ENCODE measurements at regions not wholly inside any gene's neighbourhood (a gene's known extent, or its start where the extent isn't known, plus 50 kb on each side); places are given as distances from the start of the nearest gene placed in this dataset.

DNA sequence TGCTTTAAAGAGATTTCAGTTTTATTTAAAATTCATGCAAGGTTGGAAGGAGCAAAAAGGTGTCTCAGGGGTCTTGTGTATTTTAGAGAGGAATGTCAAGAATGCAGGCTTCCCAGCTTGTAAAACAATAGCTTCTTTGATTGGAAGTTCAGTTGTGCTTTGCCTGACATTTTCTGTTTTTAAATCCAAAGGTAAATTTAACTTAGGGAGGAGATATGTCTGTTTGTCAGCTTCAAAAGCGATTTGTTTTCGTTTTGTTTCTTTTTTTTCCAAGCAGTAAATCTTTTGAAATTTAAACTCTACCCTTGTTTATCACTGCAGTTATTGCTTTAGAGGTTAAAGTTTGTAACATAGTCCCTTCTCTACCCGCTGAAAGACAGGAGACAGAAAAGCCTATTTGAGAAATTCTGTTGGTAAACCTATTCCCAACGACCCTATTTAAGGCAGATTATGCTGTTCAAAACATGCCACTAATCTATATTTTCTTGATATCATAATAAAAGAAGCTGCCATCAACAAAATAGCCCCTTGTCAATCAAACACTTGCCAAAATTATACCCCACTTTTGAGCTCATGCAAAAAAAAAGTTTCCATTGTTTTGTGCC, 639.6 kb downstream of the IRS1 start:
- Histone ChIP-seq H3K4me3 (no peak overlapping the region), H3K27ac (no peak overlapping the region), H3K4me1 (replicated peaks in 1 of 2) (peaks cover 12 to 28% of the 10 kb centered on the region in 2 donors)
- in situ Hi-C loops (cut with MboI; ENCODE audit: low pct_unique_long_range_greater_than_20kb in 2 of 9, low sequenced_read_pairs in 9 of 9, unreplicated experiment in 9 of 9), result no loop called here
- no peak for ATAC-seq (replicated peaks in 6 of 8)
- WGBS, 10 experiments, result 10 to 61% (median 28%) methylated on average over 4 of the region's 4 CpGs

DNA sequence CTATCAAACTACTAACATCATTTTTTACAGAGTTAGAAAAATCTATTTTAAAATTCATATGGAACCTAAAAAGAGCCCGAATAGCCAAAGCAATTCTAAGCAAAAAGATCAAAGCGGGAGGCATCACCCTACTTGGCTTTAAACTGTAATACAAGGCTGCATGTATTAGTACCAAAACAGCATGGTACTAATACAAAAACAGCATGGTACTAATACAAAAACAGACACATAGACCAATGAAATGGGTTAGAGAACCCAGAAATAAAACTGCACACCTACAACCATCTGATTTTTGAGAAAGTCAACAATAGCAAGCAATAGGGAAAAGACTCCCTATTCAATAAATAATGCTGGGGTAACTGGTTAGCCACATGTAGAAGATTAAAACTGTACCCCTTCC, 640.7 kb downstream of the IRS1 start:
- Histone ChIP-seq H3K27ac (no peak overlapping the region), H3K4me3 (no peak overlapping the region), H3K4me1 (replicated peaks in 1 of 2) (peaks cover 17 to 35% of the 10 kb centered on the region in 2 donors)
- in situ Hi-C loops (cut with MboI; ENCODE audit: low pct_unique_long_range_greater_than_20kb in 2 of 9, low sequenced_read_pairs in 9 of 9, unreplicated experiment in 9 of 9), result no loop called here
- 50 to 100% (median 83%) methylated on average over 1 to 2 of the region's 2 CpGs; no CpG with 5 or more reads in 2 of the 10 experiments for WGBS, 10 experiments
- ATAC-seq (replicated peaks in 6 of 8), result no peak

DNA sequence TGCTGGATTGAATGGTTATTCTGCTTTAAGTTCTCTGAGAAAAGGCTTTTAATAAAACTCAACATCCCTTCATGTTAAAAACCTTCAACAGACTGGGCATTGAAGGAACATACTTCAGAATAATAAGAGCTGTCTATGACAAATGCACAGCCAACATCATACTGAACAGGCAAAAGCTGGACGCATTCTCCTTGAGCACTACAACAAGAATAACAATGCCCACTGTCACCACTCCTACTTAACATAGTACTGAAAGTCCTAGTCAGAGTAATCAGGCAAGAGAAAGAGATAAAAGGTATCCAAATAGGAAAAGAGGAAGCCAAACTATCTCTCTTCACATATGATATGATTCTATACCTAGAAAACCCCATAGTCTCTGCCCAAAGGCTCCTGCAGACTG, 641.4 kb downstream of the IRS1 start:
- 30 to 100% (median 60%) methylated on average over 1 of the region's 1 CpG; no CpG with 5 or more reads in 3 of the 10 experiments for WGBS, 10 experiments
- ATAC-seq (replicated peaks in 6 of 8), result no peak
- Histone ChIP-seq H3K4me1 (replicated peaks in 1 of 2) (peaks cover 17 to 35% of the 10 kb centered on the region in 2 donors), H3K4me3 (no peak overlapping the region), H3K27ac (no peak overlapping the region)
- in situ Hi-C loops (cut with MboI; ENCODE audit: low pct_unique_long_range_greater_than_20kb in 2 of 9, low sequenced_read_pairs in 9 of 9, unreplicated experiment in 9 of 9), result no loop called here

DNA sequence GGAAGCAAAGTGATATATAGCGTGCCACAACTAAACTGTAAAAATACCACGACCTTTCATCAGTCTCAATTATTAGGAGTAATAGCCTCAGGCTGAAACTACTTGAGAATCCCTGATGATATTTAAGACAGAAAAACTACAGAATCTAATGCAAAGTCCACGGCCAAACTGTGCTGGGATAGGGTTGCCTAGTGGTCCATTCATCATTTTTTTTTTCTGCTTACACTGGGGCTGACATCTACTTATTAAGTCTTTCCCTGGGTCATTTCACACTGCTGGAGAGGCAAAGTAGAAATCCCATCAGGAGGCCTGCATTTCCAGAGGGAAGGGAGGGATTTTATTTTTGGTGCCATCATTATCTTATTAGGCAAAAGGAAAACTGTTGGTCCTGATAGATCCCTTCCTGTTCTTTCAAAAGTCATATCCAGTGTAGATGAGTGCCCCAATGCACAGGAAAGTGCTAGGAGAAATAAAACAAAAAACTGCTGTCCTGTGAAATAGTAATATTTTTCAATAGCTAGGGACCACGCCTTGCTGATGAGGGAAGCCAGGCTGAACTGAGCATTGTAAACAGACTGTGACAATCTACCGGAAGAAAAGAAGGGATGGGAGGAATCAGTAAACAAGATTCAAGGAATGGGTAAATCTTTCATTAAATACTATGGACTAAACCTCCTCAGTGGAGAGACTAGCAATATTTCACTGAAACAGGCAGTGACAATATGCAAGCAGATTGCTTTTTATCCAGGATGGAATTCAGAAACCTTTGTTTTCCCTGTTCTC, 644.3 kb downstream of the IRS1 start:
- in situ Hi-C loops (cut with MboI; ENCODE audit: low pct_unique_long_range_greater_than_20kb in 2 of 9, low sequenced_read_pairs in 9 of 9, unreplicated experiment in 9 of 9), result no loop called here
- Histone ChIP-seq H3K4me3 (no peak overlapping the region), H3K27ac (no peak overlapping the region), H3K4me1 (replicated peaks in 1 of 2) (peaks cover 17 to 35% of the 10 kb centered on the region in 2 donors)
- ATAC-seq (replicated peaks in 6 of 8), result peak in 6 of 8 experiments; percentile 33 to 88 (median 50)
- 8 to 77% (median 69%) methylated on average over 2 to 5 of the region's 5 CpGs; no CpG with 5 or more reads in 1 of the 10 experiments for WGBS, 10 experiments

DNA sequence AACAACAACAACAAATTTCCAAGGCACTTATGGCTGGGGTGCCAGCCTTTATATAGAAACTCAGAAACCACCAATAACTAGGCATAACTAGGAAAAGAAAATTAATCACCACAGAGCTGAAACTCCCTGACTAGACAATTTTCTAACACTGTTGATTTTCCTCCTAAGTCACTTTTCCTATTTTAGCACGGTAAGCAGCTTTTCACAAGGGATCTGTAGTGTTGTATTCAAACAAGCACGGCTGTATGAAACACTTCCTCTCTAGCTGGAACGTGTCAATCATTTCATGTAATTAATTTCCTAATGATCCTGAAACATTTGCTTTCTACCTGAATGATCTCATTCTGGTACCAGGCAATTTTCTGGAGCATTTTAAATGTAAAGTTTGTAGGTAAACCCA, 645.0 kb downstream of the IRS1 start:
- in situ Hi-C loops (cut with MboI; ENCODE audit: low pct_unique_long_range_greater_than_20kb in 2 of 9, low sequenced_read_pairs in 9 of 9, unreplicated experiment in 9 of 9), result no loop called here
- Histone ChIP-seq H3K4me3 (no peak overlapping the region), H3K27ac (no peak overlapping the region), H3K4me1 (replicated peaks in 1 of 2) (peaks cover 17 to 35% of the 10 kb centered on the region in 2 donors)
- ATAC-seq (replicated peaks in 6 of 8), result peak in 3 of 8 experiments; percentile 13 to 23 (median 18)
- 67 to 92% (median 80%) methylated on average over 1 to 3 of the region's 3 CpGs; no CpG with 5 or more reads in 1 of the 10 experiments for WGBS, 10 experiments

DNA sequence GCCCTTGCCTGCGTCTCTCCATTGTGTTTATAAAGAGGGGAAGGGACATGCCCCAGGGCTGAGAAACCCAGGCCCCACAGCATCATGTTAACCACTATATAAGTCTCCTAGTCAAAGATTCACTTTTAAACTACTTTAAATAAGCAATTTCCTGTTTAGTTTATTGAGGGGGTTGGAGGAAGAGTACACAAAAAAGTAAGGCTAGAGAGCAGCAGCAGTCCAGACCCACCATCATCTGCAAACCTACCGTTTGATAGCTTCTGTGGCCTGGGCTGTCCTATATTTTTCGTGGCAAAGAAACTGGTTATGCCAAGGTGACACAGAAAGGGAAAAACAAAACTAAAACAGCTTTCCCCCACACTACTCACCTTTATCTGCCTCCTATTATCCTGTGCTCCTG, 646.1 kb downstream of the IRS1 start:
- ATAC-seq (replicated peaks in 6 of 8), result no peak
- Histone ChIP-seq H3K4me1 (replicated peaks in 1 of 2) (peaks cover 17 to 32% of the 10 kb centered on the region in 2 donors), H3K27ac (no peak overlapping the region), H3K4me3 (no peak overlapping the region)
- in situ Hi-C loops (cut with MboI; ENCODE audit: low pct_unique_long_range_greater_than_20kb in 2 of 9, low sequenced_read_pairs in 9 of 9, unreplicated experiment in 9 of 9), result no loop called here
- WGBS, 10 experiments, result 0 to 100% (median 83%) methylated on average over 1 to 3 of the region's 3 CpGs; no CpG with 5 or more reads in 2 of the 10 experiments

DNA sequence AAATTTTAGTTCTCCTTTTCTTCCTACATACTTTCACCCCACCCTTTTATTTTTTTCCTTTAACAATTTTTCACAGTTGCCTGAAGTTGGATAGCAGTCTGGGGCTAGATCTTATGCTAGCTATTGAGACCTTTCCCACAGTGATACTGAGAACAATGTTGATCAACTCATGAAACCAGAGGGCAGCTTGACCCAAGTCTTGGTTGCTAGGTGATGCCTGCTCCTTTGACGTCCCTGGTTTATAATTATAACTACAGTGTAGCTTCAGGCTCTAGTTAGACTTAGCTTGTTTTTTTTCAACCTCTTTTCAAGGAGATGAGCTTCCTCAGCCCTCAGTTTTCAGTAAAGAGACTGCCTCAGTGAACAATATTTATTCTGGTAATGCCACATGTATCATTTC, 648.5 kb downstream of the IRS1 start:
- Histone ChIP-seq H3K4me1 (replicated peaks in 1 of 2) (peaks cover 13 to 17% of the 10 kb centered on the region in 2 donors), H3K4me3 (no peak overlapping the region), H3K27ac (no peak overlapping the region)
- ATAC-seq (replicated peaks in 6 of 8), result no peak
- 10 to 40% (median 18%) methylated on average over 1 of the region's 1 CpG; no CpG with 5 or more reads in 2 of the 10 experiments for WGBS, 10 experiments
- in situ Hi-C loops (cut with MboI; ENCODE audit: low pct_unique_long_range_greater_than_20kb in 2 of 9, low sequenced_read_pairs in 9 of 9, unreplicated experiment in 9 of 9), result no loop called here

DNA sequence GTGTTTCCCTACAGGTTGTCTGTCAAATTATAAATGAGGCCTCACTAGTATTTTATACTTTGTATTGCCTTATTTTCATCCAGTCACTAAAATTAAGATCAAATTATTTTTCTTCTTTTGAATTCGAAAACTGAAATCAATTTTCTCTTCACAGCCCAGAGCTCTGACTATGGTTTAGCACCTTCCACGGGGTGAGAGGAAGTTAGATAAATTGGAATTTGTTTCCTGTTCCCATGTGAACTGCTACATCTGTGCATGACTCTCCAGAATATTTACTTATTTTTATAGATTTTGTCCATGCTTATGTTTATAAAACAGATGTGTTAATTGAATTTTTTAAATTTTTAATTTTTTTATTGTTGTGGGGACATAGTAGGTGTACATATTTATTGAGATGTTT, 656.5 kb downstream of the IRS1 start:
- 38 to 100% (median 77%) methylated on average over 1 to 2 of the region's 2 CpGs; no CpG with 5 or more reads in 2 of the 10 experiments for WGBS, 10 experiments
- H3K27ac ChIP-seq, result no peak overlapping the region
- in situ Hi-C loops (cut with MboI; ENCODE audit: low pct_unique_long_range_greater_than_20kb in 2 of 9, low sequenced_read_pairs in 9 of 9, unreplicated experiment in 9 of 9), result no loop called here
- no peaks in the 10 kb centered on the region for H3K4me1 ChIP-seq (replicated peaks in 1 of 2)
- no peak overlapping the region for H3K4me3 ChIP-seq
- no peak for ATAC-seq (replicated peaks in 6 of 8)

DNA sequence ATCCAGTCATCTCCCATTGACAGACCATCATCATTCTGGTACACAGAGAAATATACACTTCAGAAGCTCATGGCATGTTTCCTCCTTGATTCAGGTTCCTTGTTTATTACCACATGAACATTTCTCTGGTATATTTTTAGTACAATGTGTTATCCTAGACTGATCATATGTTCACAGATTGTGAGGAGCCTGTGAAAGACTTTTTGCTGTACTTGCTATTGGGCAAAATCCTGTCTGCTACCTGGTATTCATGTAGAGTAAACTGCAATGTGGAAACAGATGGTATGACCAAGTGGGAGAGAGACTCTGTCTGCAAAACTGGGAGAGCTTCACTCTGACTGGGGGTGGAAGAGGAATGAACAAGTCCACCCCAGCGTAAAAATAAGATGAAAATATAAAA, 657.2 kb downstream of the IRS1 start:
- H3K4me1 ChIP-seq (replicated peaks in 1 of 2), result no peaks in the 10 kb centered on the region
- H3K27ac ChIP-seq, result no peak overlapping the region
- WGBS, 10 experiments, result 67 to 100% (median 94%) methylated on average over 1 of the region's 1 CpG; no CpG with 5 or more reads in 4 of the 10 experiments
- no peak overlapping the region for H3K4me3 ChIP-seq
- in situ Hi-C loops (cut with MboI; ENCODE audit: low pct_unique_long_range_greater_than_20kb in 2 of 9, low sequenced_read_pairs in 9 of 9, unreplicated experiment in 9 of 9), result no loop called here
- ATAC-seq (replicated peaks in 6 of 8), result no peak

DNA sequence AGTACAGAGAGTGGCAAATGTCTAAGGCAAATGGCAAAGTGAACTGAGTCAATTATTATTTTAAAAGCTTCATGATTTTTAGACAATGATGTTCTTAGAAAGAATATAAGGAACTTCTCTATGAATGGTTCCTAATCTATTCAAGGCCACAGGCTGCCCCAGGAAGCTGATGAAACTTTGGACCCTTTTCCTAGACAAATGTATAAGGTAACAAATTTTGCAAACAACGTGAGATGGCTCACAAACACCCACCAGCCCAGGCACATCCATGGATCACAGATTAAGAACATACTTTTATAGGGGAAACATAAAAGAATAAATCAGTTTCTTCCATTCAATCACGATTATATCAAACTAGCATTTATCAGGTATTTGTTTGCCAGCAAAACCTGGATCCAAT, 659.0 kb downstream of the IRS1 start:
- Histone ChIP-seq H3K4me3 (no peak overlapping the region), H3K27ac (no peak overlapping the region), H3K4me1 (replicated peaks in 1 of 2) (no peaks in the 10 kb centered on the region)
- WGBS, 10 experiments, result 25 to 91% (median 71%) methylated on average over 1 to 2 of the region's 2 CpGs; no CpG with 5 or more reads in 1 of the 10 experiments
- in situ Hi-C loops (cut with MboI; ENCODE audit: low pct_unique_long_range_greater_than_20kb in 2 of 9, low sequenced_read_pairs in 9 of 9, unreplicated experiment in 9 of 9), result no loop called here
- no peak for ATAC-seq (replicated peaks in 6 of 8)

DNA sequence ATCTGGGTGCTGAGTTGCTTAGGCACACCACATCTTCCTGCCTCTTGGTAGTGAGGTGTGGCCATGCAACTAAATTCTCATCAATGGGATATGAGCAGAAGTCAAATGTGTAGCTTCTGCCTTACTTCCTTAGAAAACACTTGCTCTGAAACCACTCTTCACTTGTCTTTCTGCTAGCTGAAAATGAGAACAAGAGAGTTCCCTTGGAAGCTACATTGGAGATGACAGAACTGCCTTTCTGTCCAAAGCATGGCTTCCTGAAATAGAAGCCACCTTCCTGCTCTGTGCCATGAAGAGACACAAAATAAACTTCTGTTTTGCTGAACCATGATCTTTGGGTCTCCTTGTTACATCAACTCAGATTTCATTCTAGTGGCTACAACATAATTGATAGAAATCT, 659.9 kb downstream of the IRS1 start:
- Histone ChIP-seq H3K27ac (no peak overlapping the region), H3K4me3 (no peak overlapping the region), H3K4me1 (replicated peaks in 1 of 2) (no peaks in the 10 kb centered on the region)
- in situ Hi-C loops (cut with MboI; ENCODE audit: low pct_unique_long_range_greater_than_20kb in 2 of 9, low sequenced_read_pairs in 9 of 9, unreplicated experiment in 9 of 9), result no loop called here
- ATAC-seq (replicated peaks in 6 of 8), result no peak

DNA sequence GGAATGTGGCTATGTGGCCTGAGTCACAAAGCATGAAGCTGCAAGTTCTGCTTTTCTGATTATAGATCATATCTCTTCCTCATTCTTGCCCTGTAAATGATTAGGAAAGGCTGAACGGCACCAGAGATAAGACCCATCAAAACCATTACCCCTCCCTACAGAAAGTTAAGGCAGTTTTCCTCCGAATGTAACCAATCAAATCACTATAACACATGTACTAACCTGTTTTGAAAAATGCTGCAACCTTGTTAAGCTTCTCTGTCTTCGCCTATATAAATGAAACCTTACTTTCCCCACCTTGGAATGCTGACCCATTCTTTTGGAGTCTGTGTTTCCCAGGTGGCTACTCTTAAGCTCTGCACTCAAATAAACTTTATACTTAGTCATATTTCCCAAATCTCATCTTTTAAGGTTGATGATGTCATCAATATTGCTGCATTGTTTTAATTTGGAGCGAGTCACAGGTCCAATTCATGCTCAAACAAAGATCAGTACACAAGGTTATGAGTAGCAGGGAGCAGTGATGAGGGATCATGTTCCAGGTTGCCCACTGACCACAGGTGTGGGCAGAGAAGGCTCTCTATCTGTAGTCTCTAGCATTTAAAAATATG, 662.3 kb downstream of the IRS1 start:
- ATAC-seq (replicated peaks in 6 of 8), result no peak
- Histone ChIP-seq H3K4me3 (no peak overlapping the region), H3K27ac (no peak overlapping the region), H3K4me1 (replicated peaks in 1 of 2) (peaks cover 0 to 2% of the 10 kb centered on the region in 2 donors)
- in situ Hi-C loops (cut with MboI; ENCODE audit: low pct_unique_long_range_greater_than_20kb in 2 of 9, low sequenced_read_pairs in 9 of 9, unreplicated experiment in 9 of 9), result no loop called here
- 30 to 97% (median 79%) methylated on average over 1 to 4 of the region's 4 CpGs for WGBS, 10 experiments

DNA sequence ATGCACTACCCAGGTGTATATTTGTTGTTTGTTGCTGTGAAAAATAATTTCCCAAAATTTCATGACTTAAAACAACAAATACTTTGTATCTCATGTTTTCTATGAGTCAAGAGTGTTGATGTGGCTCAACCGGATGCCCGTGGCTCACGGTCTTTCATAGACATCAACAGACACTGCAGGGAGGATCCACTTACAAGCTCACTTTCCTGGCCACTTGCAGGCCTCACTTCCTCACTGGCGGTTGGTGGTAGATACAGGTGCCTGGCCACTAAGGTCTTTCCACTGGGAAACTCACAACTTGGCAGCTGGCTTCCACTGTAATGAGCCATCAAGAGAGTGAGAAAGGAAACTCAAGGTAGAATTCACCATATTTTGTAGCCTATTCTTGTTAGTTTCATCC, 662.9 kb downstream of the IRS1 start:
- 80 to 100% (median 97%) methylated on average over 1 to 4 of the region's 4 CpGs; no CpG with 5 or more reads in 5 of the 10 experiments for WGBS, 10 experiments
- no peak for ATAC-seq (replicated peaks in 6 of 8)
- in situ Hi-C loops (cut with MboI; ENCODE audit: low pct_unique_long_range_greater_than_20kb in 2 of 9, low sequenced_read_pairs in 9 of 9, unreplicated experiment in 9 of 9), result no loop called here
- Histone ChIP-seq H3K27ac (no peak overlapping the region), H3K4me1 (replicated peaks in 1 of 2) (peaks cover 0 to 8% of the 10 kb centered on the region in 2 donors), H3K4me3 (no peak overlapping the region)
